Suprapubic skin (tissue), 4 donors: ENCODE measurements at regions not wholly inside any gene's neighbourhood (a gene's known extent, or its start where the extent isn't known, plus 50 kb on each side); places are given as distances from the start of the nearest gene placed in this dataset.

Experiments used
- EP300 ChIP-seq: sonication (generic); formaldehyde crosslinking; IDR thresholded peaks from one replicate; pipeline ENCODE4 v1.6.1; 2017; ENCODE audit warnings: antibody characterized with exemption
- POLR2AphosphoS5 ChIP-seq, 3 donors: sonication (generic); formaldehyde crosslinking; IDR thresholded peaks; one replicate each; pipeline ENCODE4 v1.6.1; 2017; ENCODE audit warnings: antibody characterized with exemption in 3 of 3

DNA sequence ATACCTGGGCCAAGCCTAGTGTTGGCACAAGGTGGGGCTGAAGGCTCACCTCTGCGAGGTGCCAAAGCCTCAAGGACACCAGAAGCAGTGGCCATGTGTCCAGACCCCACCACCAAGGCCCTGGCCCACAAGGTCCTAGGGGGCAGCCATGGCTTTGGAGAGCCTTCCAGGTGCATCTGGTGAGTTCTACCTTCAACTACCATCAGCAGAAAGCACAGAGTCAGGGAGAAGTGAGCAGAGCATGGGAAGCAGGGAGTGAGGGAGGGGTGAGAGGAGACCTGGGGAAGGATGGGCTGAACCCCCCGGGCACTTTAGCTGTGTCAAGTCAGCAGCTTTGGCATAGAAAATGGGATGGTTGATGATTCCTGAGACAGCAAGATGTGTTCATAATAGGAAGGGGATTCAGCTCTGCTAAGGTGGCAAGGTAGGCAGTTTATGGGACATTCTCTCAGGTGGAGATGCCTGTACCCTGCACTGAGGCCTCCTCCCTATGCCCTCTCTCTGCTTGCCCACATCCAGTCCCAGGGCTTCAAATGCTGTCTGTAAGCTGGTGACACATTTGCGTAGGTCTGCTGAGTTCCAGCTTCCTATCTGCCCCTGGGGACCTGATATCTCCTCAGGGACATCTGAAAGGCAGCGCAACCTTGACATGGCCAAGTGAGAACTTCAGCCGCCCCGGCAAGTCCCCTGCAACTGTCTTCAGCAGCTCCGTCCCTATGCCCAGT is 83.4 kb upstream of the RGPD5 start:
- TF ChIP-seq EP300 (no peak), POLR2AphosphoS5 (IDR thresholded peaks at IDR 0.05) (no peak)
